Common myeloid progenitor, CD34-positive (primary cell): ENCODE measurements at regions not wholly inside any gene's neighbourhood (a gene's known extent, or its start where the extent isn't known, plus 50 kb on each side); places are given as distances from the start of the nearest gene placed in this dataset.
"Not testable (repeated sequence)": the region's sequence is repeated elsewhere in the genome, so short reads cannot be mapped to it uniquely, and the experiment has no call there.

ENCODE experiments used
- CTCF ChIA-PET: fragments of 350-600 bp; sonication (Branson Sonifier 250); formaldehyde crosslinking; loops from one replicate; lab custom pipeline; 2021; ENCODE audit warnings: antibody characterized with exemption; lab: Charles Lee
- POLR2A ChIA-PET: fragments of 350-600 bp; sonication (Branson Sonifier 250); formaldehyde crosslinking; loops from one replicate; lab custom pipeline; 2021; ENCODE audit warnings: antibody characterized with exemption; lab: Charles Lee
- DNase-seq, 3 donors: peaks; one replicate each; pipeline versions ENCODE4 v3.0.0 to v3.0.0-alpha.2; 2013
- H3K27ac ChIP-seq, 2 experiments: 1 replicate in 1 of 2; 2 replicates in 1 of 2; pipeline ENCODE4 v1.7.0; 2013; ENCODE audit warnings: inconsistent platforms in 2 of 2, low read length in 2 of 2, mild to moderate bottlenecking in 2 of 2, low read depth in 1 of 2, moderate library complexity in 1 of 2; ENCODE audit not compliant: severe bottlenecking in 2 of 2, insufficient read depth in 1 of 2, poor library complexity in 1 of 2
- H3K27me3 ChIP-seq, 5 experiments: replicated peaks in 2 of 5; 1 replicate in 3 of 5; 2 replicates in 2 of 5; pipeline versions ENCODE4 v1.6.1 to v1.7.0; 2013; ENCODE audit warnings: low read length in 4 of 5, mild to moderate bottlenecking in 2 of 5, moderate library complexity in 2 of 5, inconsistent platforms in 1 of 5; ENCODE audit not compliant: insufficient read depth in 5 of 5, control insufficient read depth in 4 of 5
- H3K36me3 ChIP-seq, 4 experiments: 1 replicate in 2 of 4; 2 replicates in 2 of 4; pipeline versions ENCODE4 v1.6.1 to v1.7.0; 2013; ENCODE audit warnings: low read length in 3 of 4, control low read depth in 1 of 4, mild to moderate bottlenecking in 1 of 4; ENCODE audit not compliant: control insufficient read depth in 4 of 4, insufficient read depth in 4 of 4
- H3K4me1 ChIP-seq, 4 experiments: 1 replicate in 3 of 4; 2 replicates in 1 of 4; pipeline versions ENCODE4 v1.6.1 to v1.7.1; 2013; ENCODE audit warnings: low read length in 3 of 4, mild to moderate bottlenecking in 3 of 4, control low read depth in 1 of 4, inconsistent platforms in 1 of 4, moderate library complexity in 1 of 4; ENCODE audit not compliant: control insufficient read depth in 4 of 4, insufficient read depth in 4 of 4; ENCODE audit errors: control extremely low read depth in 1 of 4
- H3K4me3 ChIP-seq, 7 experiments: 1 replicate in 4 of 7; 2 replicates in 3 of 7; pipeline versions ENCODE4 v1.5.1 to v1.7.0; 2013; ENCODE audit warnings: mild to moderate bottlenecking in 7 of 7, low read length in 6 of 7, moderate library complexity in 6 of 7, inconsistent platforms in 2 of 7, low read depth in 2 of 7, control low read depth in 1 of 7; ENCODE audit not compliant: insufficient read depth in 4 of 7, control insufficient read depth in 1 of 7; ENCODE audit errors: extremely low read depth in 1 of 7
- H3K9me3 ChIP-seq, 5 experiments: 1 replicate in 4 of 5; 2 replicates in 1 of 5; pipeline versions ENCODE4 v1.6.1 to v1.7.1; 2013; ENCODE audit warnings: low read length in 4 of 5, mild to moderate bottlenecking in 2 of 5, inconsistent platforms in 1 of 5, low read depth in 1 of 5, moderate library complexity in 1 of 5; ENCODE audit not compliant: control insufficient read depth in 4 of 5, insufficient read depth in 2 of 5; ENCODE audit errors: control extremely low read depth in 1 of 5
- WGBS: methylation state at CpG from one replicate; pipeline ENCODE4 v1.1.5; 2013; ENCODE audit not compliant: insufficient coverage; 5-methylcytosine and 5-hydroxymethylcytosine counted together

DNA sequence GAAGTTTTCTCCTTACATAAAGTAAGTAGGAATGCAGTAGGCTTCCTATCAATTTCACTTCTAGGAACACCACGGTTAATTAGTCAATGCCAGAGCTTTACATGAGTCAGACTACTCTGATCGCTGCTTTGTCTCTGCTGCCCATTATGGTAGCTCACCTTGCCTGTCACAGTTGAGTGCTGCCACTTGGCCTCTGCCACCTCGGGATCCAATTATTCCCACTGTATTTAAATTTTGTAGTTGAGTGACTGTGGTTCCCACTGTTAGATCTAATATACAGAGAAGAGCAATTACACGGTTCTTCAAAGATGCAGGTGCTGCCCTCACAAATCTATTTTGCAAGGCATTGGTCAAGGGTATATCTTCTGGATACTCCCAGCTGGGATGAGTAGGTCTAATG lies 92.5 kb upstream of the CABCOCO1 start:
- H3K27me3 ChIP-seq, H3K4me3 ChIP-seq, DNase-seq, H3K36me3 ChIP-seq, H3K27ac ChIP-seq, POLR2A ChIA-PET, H3K4me1 ChIP-seq: not testable (repeated sequence)
- 100% methylated on average over 3 of the region's 4 CpGs for WGBS
- H3K9me3 ChIP-seq = peaks cover 0 to 29% (median 11%) of the 10 kb centered on the region in 5 experiments
- CTCF ChIA-PET = interaction anchor here (1.7 kb wide), 1 partner anchor 19 kb away, joined by 4 read pairs; no protein-coding TSS in a partner anchor

DNA sequence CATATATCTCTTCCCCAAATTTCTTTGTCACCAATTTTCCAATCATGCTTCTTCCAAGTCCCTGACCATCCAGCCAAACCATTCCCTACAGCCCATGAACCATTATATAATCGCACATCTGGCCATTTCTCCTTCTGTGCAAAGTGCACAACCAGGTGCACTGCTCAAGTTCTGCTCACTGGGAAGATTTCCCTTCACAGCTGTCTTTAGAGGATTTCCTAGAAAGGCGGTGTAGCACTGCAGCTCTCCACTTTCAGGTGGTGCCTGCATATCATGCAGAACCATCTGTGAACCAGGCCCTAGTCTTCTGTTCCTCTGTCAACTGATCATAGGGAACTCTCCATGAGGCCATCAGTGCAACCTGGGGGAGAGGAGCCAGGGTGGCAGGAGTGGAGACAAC lies 95.0 kb upstream of the CABCOCO1 start:
- Histone ChIP-seq H3K4me3 (no peak overlapping the region), H3K9me3 (peaks cover 0 to 28% (median 11%) of the 10 kb centered on the region in 5 experiments), H3K27me3 (no peaks in the 10 kb centered on the region), H3K4me1 (peaks cover 0 to 7% (median 2%) of the 10 kb centered on the region in 4 experiments), H3K36me3 (no peaks in the 10 kb centered on the region), H3K27ac (no peak overlapping the region)
- CTCF ChIA-PET = no interaction called here
- 100% methylated on average over 2 of the region's 2 CpGs for WGBS
- DNase-seq = no peak
- POLR2A ChIA-PET = no interaction called here

DNA sequence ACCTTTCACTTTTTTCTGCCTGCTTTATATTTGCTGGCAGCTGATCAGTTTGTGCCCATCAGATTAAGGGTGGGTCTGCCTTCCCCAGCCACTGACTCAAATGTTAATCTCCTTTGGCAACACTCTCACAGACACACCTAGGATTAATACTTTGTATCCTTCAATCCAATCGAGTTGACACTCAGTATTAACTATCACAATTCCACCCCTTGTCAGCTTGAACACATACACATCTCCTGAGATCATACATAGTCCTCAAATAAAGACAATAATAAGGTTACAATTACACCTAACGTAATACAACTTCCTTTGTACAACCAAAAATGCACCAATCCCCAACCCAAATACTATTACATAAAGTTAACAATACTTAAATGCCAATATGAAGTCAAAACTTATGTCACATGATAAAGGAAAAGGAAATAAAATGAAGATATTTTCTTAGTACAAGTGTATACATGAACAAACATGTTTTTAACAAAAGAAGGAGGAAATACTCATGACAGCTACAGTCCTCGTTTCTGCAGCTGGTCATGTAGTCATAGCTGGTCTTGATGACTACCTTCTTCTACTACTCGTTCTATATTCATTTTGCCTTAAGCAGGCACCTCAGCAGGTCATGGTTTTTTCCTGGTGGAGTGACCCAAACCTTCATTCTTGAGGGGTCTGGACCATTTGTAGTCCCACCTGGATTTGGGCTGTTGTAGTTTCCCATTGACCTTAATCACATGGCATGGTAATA lies 96.7 kb upstream of the CABCOCO1 start:
- ChIA-PET POLR2A (no interaction called here), CTCF (no interaction called here)
- peaks cover 0 to 16% (median 10%) of the 10 kb centered on the region in 5 experiments for H3K9me3 ChIP-seq
- H3K36me3 ChIP-seq = no peaks in the 10 kb centered on the region
- peaks cover 0 to 4% (median 0%) of the 10 kb centered on the region in 4 experiments for H3K4me1 ChIP-seq
- no peaks in the 10 kb centered on the region for H3K27me3 ChIP-seq
- no peak overlapping the region for H3K4me3 ChIP-seq
- DNase-seq = no peak
- no peak overlapping the region for H3K27ac ChIP-seq
- 90% methylated on average over 3 of the region's 4 CpGs for WGBS

DNA sequence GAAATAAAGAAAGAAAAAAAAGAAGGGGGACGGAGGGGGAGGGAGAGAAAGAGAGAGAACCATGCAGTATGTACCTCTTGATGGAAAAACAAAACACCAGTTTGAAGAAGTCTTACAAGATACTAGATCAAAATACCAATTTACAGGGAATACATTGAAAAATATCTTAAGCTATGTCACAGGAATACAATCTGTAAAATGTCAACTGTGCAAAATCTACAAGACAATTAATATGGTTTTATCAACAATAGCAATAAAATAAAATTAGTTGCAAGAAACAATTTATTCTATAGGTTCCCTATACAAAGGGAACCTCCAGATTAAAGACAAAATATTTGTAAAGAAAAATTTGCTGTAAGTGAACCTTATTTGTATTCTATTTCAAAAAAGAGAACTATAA lies 98.3 kb upstream of the CABCOCO1 start:
- peaks cover 0 to 4% (median 0%) of the 10 kb centered on the region in 4 experiments for H3K4me1 ChIP-seq
- ChIA-PET POLR2A (no interaction called here), CTCF (no interaction called here)
- no peak overlapping the region for H3K27ac ChIP-seq
- H3K27me3 ChIP-seq = no peaks in the 10 kb centered on the region
- no peaks in the 10 kb centered on the region for H3K36me3 ChIP-seq
- no peak for DNase-seq
- no peak overlapping the region for H3K4me3 ChIP-seq
- no CpG with 5 or more reads among the region's 1 CpG for WGBS
- H3K9me3 ChIP-seq = peaks cover 0 to 3% (median 0%) of the 10 kb centered on the region in 5 experiments

DNA sequence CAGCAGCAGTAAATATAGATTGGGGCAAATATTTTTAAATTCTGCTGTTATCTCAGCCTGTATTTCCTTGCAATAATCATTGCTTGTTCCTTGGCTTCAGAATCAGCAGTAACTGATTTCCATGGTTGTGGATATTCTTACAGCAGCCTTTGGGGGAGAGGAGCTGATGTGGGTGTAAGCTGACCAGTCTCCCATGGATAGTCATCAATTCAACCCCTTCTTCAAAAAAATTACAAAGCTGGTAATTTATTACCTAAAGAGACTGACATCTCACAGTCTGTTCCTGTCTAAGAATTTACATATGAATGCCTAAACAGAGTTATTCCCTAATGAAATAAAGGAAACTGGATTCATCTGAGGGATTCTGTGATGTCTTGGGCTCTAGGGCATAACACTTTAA lies 103.1 kb upstream of the CABCOCO1 start:
- no peaks in the 10 kb centered on the region for H3K27me3 ChIP-seq
- no peak overlapping the region for H3K4me3 ChIP-seq
- CTCF ChIA-PET = no interaction called here
- H3K9me3 ChIP-seq = peaks cover 0 to 1% (median 0%) of the 10 kb centered on the region in 5 experiments
- H3K36me3 ChIP-seq = no peaks in the 10 kb centered on the region
- DNase-seq = no peak
- POLR2A ChIA-PET = no interaction called here
- H3K27ac ChIP-seq = no peak overlapping the region
- peaks cover 0 to 4% (median 0%) of the 10 kb centered on the region in 4 experiments for H3K4me1 ChIP-seq

DNA sequence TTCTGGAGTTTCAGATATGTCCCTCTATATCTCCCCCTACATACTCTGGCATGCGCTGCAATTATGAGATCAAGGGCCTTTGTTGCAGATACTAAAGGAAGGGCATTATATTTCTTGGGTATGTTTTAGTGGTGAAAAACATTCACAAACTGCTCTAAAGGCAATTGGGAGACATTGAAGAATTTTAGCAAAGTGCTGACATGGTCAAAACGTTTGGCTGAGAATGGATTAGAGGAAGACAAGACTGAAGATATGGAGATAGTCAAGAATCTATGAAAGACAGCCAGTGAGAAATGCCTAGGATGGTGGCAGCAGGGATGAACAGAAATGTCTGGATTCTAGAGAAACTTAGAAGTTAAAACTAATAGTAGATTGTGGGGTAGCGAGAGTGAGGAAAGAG lies 104.5 kb upstream of the CABCOCO1 start:
- H3K4me1 ChIP-seq = no peaks in the 10 kb centered on the region
- H3K27me3 ChIP-seq = no peaks in the 10 kb centered on the region
- no peak for DNase-seq

DNA sequence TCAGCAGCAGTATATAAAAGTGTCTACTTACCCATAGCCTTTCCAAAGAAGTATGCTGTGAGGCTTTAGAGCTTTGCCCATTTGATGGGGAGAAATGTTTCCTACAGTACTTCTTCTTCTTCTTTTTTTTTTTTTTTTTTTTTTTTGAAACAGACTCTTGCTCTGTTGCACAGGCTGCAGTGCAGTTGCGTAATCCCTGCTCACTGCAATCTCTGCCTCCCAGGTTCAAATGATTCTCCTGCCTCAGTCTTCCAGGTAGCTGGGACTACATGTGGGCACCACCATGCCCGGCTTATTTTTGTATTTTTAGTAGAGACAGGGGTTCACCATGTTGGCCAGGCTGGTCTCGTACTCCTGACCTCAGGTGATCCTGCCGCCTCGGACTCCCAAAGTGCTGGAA lies 101.7 kb upstream of the TMEM26 start:
- H3K9me3 ChIP-seq = peaks cover 0 to 1% (median 0%) of the 10 kb centered on the region in 5 experiments
- POLR2A ChIA-PET = no interaction called here
- H3K36me3 ChIP-seq = no peaks in the 10 kb centered on the region
- H3K4me3 ChIP-seq = no peak overlapping the region
- no peaks in the 10 kb centered on the region for H3K4me1 ChIP-seq
- 92% methylated on average over 4 of the region's 5 CpGs for WGBS
- no peaks in the 10 kb centered on the region for H3K27me3 ChIP-seq
- CTCF ChIA-PET = no interaction called here
- no peak overlapping the region for H3K27ac ChIP-seq
- peak in 2 of 3 donors; percentile 1 to 6 for DNase-seq

More for the DNA sequence above, 104.5 kb upstream of the CABCOCO1 start:
- H3K4me3 ChIP-seq = no peak overlapping the region
- H3K36me3 ChIP-seq = no peaks in the 10 kb centered on the region
- H3K27ac ChIP-seq = no peak overlapping the region
- H3K9me3 ChIP-seq = peaks cover 0 to 1% (median 0%) of the 10 kb centered on the region in 5 experiments
- 97% methylated on average over 2 of the region's 3 CpGs for WGBS
- POLR2A ChIA-PET = no interaction called here
- CTCF ChIA-PET = no interaction called here
